GM19035 (cell line): ENCODE measurements at regions not wholly inside any gene's neighbourhood (a gene's known extent, or its start where the extent isn't known, plus 50 kb on each side); places are given as distances from the start of the nearest gene placed in this dataset.

Source experiments
- ATAC-seq: cut with Tn5 transposase; IDR thresholded peaks from one replicate; pipeline ENCODE4 v1.9.1; 2021; ENCODE audit not compliant: unreplicated experiment

- no peak for ATAC-seq
Observed at GRCh38 chr4:81572402-81572801, 100.7 kb upstream of the RASGEF1B start.

GRCh38 chr4:81571105-81571504 lies 99.4 kb upstream of the RASGEF1B start:
- ATAC-seq: no peak

- ATAC-seq: no peak
Observed at GRCh38 chr4:81566161-81566591, 94.5 kb upstream of the RASGEF1B start.

- ATAC-seq: no peak
Observed at GRCh38 chr4:81565142-81565870, 93.6 kb upstream of the RASGEF1B start.

- no peak for ATAC-seq
Observed at GRCh38 chr4:81564025-81564424, 92.3 kb upstream of the RASGEF1B start.

GRCh38 chr4:81562093-81562492 lies 90.4 kb upstream of the RASGEF1B start:
- ATAC-seq: peak; percentile 96

DNA sequence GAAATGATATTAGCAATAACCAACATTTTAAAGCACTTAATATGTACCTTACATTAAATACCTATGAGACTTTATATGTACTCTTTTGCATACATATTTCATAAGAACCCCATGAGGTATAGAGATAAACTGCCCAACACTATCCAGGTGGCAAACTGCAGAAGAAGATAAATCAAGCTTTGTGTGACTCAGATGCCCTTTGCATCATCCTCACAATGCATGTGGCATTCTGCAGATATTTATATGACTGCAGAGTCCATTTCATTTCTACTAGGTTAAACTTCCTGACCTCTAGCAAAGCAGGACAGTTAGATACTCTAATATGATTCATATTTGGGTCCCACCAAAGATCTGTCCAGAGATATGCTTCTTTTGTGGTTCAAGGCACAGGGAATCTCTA lies 85.6 kb upstream of the RASGEF1B start:
- no peak for ATAC-seq

DNA sequence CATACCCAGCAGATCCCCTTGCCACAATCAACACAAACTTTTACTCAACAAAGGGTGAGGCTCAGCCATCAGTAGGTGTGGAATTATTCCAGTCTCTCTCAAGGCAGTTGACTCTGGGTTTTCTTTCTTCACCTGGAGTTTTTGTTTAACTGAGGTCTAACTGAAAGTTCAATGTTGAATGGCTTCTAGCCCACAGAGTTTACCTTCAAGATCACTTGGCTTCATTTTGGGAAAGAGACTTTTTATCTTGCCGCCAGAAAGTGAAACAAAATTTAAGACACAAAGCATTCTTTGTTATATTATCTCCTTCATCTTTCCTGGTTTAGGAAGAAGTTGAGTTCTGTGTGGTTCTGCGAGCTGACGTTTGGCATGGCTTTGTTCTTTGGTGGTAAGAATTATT lies 83.8 kb upstream of the RASGEF1B start:
- no peak for ATAC-seq

DNA sequence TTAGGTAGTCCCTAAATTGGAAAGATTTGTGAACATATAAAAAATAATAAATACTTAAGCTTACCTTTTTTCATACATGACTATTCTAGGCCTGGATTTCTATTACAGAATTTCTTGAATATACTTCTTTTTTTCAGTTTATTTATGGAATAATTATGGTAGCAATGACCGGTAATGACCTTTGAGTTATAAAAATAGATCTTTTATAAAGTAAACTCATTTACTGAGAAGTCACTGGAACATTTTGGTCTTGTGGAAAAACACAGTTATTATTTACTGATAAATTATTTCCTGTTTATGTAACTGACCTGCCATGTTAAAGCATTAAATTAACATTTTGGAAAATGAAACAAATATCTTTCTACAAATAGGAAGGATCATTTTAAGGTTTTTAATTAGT lies 80.4 kb upstream of the RASGEF1B start:
- no peak for ATAC-seq

GRCh38 chr4:81550388-81550859 lies 78.7 kb upstream of the RASGEF1B start:
- ATAC-seq: no peak

- ATAC-seq: no peak
Observed at GRCh38 chr4:81549984-81550383, 78.3 kb upstream of the RASGEF1B start.

- no peak for ATAC-seq
Observed at GRCh38 chr4:81546777-81547176, 75.1 kb upstream of the RASGEF1B start.

GRCh38 chr4:81541161-81541945 lies 69.6 kb upstream of the RASGEF1B start:
- no peak for ATAC-seq

DNA sequence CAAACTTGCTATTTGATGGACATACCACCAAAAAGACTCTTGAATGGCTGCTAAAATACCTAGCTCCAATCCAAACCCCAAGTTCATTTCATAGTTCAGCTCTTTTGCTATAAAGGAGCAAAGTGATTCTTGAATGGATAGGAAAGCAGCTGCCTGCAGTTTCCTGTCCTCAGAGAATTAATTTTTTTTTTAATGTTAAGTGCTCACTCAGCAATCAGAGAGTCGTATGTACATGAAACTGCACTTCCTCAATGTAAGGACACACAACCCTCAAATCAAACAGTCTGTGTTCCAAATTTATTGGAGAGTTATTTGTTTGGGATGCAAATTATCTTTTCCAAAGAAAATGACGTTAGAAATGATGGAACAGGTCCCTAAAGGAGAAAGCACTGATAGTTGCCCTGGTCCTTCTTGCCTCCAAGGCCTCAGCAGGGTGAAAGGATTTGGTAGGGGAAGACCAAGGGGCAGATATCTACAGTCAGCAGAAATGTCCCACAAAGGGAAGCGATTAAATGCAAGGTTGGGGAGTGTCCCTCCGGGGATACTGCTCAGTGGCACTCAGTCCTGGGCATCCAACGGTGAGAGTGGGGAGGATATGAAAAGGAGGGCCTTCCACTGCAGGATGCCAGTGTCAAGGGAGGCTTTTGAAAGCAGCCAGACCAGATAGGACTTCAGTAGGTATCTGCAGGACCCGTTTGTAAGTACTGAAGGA lies 67.2 kb upstream of the RASGEF1B start:
- no peak for ATAC-seq

GRCh38 chr4:81531410-81531809 lies 59.7 kb upstream of the RASGEF1B start:
- no peak for ATAC-seq

- no peak for ATAC-seq
Observed at GRCh38 chr4:81528979-81529378, 57.3 kb upstream of the RASGEF1B start.

DNA sequence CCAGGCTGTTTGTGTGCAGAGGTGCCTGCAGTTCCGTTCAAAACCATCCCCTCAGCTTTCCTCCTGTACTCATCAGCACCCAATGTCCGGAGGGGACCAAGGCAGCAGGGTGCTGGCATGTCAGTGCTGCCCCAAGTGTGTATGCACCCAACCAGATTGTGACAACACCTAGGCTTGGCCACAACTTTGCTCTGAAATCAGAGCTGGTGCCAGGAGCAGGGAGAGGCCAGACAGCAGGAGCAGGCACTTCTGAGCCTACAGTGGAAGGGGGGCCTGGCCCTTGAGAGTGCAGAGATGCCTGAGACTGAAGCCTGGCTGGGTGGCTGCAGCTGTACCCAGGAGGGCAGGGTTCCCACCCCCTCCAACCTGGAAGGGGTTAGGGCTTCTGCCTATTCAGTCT lies 56.5 kb upstream of the RASGEF1B start:
- no peak for ATAC-seq

DNA sequence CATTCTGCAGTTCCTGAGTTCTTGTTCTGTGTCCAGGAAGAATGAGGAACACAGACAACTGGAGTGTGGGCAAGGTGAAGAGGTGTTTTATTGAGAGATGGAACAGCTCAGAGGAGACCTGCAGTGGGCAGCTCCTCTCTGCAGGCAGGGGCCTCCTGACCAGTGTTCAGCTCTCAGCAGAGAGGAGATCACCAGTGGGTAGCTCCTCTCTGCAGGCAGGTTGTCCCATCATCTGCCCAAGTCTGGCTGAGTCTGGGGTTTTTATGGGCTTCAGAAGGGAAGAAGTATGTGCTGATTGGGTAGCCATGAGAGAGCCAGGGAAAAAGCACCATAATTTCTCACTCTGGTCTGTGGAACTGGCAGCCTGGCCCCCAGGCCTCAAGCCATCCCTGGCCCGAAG lies 56.0 kb upstream of the RASGEF1B start:
- ATAC-seq: no peak

- no peak for ATAC-seq
Observed at GRCh38 chr4:81527115-81527514, 55.4 kb upstream of the RASGEF1B start.

DNA sequence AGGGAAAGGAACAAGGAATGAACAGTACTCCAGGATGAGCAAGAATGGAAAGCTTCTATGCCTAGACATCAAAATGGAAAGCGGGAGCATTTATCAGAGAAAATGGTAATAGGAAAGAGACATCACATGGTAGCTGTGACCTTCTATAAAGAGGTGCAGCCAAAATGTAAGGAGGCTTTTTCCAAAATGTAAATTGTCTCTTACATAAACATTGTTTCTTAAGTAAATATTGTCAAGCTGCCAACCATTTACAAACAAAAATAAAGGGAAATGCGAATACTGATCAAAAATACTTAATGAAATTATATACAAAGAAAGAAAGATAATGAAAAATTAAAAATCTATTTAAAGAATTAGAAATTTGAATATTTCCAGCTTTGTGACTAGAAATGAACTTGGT lies 55.0 kb upstream of the RASGEF1B start:
- ATAC-seq: no peak

DNA sequence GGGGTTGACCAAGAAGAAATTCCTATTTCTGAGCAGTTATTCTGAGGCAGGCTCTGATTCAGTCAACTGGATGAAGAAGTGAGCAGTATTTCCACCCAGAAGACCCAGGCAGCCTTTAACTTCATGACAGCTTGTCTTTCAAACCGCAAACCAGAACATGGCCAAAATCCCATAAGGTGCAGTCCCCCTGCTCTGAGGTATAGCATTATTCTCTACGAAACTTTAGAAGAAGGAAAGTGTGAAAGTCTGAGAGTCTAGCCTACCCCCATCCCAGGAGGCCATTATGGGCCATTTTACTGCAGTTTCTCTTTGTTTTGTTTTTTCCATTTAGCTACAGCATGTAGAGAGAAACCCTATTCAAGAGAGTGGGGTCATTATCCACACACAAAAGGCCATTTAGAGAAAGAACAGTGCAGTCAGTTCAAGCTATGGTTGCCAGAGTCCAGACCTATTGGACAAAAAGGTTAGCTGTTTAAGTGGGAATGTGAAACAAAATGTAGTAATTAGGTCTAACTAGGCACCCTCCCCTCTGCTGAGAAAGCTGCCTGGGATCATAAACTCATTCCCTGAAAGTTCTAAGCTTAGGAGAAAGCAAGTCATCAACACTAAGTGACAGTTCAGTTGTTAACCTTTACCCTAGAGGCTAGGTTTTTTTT lies 52.1 kb upstream of the RASGEF1B start:
- peak; percentile 68 for ATAC-seq
